Osteoblast (primary cell): ENCODE measurements at regions not wholly inside any gene's neighbourhood (a gene's known extent, or its start where the extent isn't known, plus 50 kb on each side); places are given as distances from the start of the nearest gene placed in this dataset.
A peak's percentile ranks its signal among the peaks of the same experiment; 100 is the strongest.

Experiments used
- DNase-seq: peaks from one replicate; pipeline ENCODE4 v3.0.0; 2011; ENCODE audit warnings: low spot score, mixed read lengths; ENCODE audit not compliant: insufficient read length; ENCODE audit errors: missing footprints
- H2AFZ ChIP-seq: 2 replicates; pipeline ENCODE4 v1.6.0; 2011; ENCODE audit warnings: mild to moderate bottlenecking, low read length
- H3K27ac ChIP-seq: 2 replicates; pipeline ENCODE4 v1.5.1; 2011; ENCODE audit warnings: mild to moderate bottlenecking, low read depth, low read length, moderate library complexity
- H3K27me3 ChIP-seq: 2 replicates; pipeline ENCODE4 v1.6.0; 2012; ENCODE audit warnings: mild to moderate bottlenecking, control low read depth, inconsistent platforms, low read length, moderate library complexity; ENCODE audit not compliant: insufficient read depth
- H3K36me3 ChIP-seq: 2 replicates; pipeline ENCODE4 v1.5.1; 2011; ENCODE audit warnings: mild to moderate bottlenecking, low read length, control low read depth, moderate library complexity; ENCODE audit not compliant: insufficient read depth
- H3K4me1 ChIP-seq: 2 replicates; pipeline ENCODE4 v1.5.1; 2011; ENCODE audit warnings: mild to moderate bottlenecking, low read length, control low read depth, moderate library complexity; ENCODE audit not compliant: insufficient read depth
- H3K4me2 ChIP-seq: 2 replicates; pipeline ENCODE4 v1.6.0; 2011; ENCODE audit warnings: mild to moderate bottlenecking, low read length; ENCODE audit not compliant: insufficient read depth
- H3K4me3 ChIP-seq: fragments of 200-600 bp; sonication (generic); 3 replicates; pipeline ENCODE4 v1.5.1; 2012; ENCODE audit warnings: mild to moderate bottlenecking, low read length, inconsistent platforms; ENCODE audit not compliant: insufficient read depth
- H3K79me2 ChIP-seq: 2 replicates; pipeline ENCODE4 v1.6.0; 2012; ENCODE audit warnings: mild to moderate bottlenecking, low read length, control low read depth, inconsistent platforms; ENCODE audit not compliant: insufficient read depth
- H3K9me3 ChIP-seq: 2 replicates; pipeline ENCODE4 v1.5.1; 2011; ENCODE audit warnings: low read depth, low read length, control low read depth
- H4K20me1 ChIP-seq: 2 replicates; pipeline ENCODE4 v1.6.0; 2012; ENCODE audit warnings: mild to moderate bottlenecking, low read length, control low read depth; ENCODE audit not compliant: insufficient read depth
- TF ChIP-seq, protein P1 (sequence below): IDR thresholded peaks from 2 replicates; pipeline ENCODE4 v1.5.1; 2011; ENCODE audit warnings: mild to moderate bottlenecking, low read depth, low read length, moderate library complexity; ENCODE audit errors: extremely low read depth

DNA sequence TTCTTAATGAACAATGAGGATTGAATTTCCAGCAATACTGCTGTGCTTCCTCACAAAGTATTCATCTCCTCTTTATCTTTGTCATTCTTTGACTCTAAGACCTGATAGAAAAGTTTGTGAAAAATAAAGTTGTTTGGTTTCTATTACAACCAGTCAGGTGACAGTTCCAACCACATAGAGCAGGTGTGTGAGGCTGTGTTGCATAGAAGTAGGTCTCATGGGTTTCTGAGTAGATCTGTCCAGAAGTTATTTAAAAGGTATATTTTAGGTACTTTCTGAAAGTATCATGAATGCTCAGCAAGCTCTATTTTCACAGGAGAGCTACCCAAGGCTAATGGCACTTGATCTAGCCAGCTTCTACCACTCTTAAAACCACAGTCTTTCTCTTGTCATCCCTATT, 637.0 kb downstream of the DNAH5 start:
- no peaks in the 10 kb centered on the region for H3K36me3 ChIP-seq
- H3K4me3 ChIP-seq: no peak overlapping the region
- DNase-seq: no peak
- no peaks in the 10 kb centered on the region for H3K79me2 ChIP-seq
- no peak overlapping the region for H3K27ac ChIP-seq
- TF ChIP-seq, protein P1, sequence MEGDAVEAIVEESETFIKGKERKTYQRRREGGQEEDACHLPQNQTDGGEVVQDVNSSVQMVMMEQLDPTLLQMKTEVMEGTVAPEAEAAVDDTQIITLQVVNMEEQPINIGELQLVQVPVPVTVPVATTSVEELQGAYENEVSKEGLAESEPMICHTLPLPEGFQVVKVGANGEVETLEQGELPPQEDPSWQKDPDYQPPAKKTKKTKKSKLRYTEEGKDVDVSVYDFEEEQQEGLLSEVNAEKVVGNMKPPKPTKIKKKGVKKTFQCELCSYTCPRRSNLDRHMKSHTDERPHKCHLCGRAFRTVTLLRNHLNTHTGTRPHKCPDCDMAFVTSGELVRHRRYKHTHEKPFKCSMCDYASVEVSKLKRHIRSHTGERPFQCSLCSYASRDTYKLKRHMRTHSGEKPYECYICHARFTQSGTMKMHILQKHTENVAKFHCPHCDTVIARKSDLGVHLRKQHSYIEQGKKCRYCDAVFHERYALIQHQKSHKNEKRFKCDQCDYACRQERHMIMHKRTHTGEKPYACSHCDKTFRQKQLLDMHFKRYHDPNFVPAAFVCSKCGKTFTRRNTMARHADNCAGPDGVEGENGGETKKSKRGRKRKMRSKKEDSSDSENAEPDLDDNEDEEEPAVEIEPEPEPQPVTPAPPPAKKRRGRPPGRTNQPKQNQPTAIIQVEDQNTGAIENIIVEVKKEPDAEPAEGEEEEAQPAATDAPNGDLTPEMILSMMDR: no peak
- no peak overlapping the region for H3K4me2 ChIP-seq
- no peaks in the 10 kb centered on the region for H3K27me3 ChIP-seq
- no peaks in the 10 kb centered on the region for H3K9me3 ChIP-seq
- no peaks in the 10 kb centered on the region for H4K20me1 ChIP-seq
- no peak overlapping the region for H2AFZ ChIP-seq
- no peaks in the 10 kb centered on the region for H3K4me1 ChIP-seq

- Histone ChIP-seq H4K20me1 (no peaks in the 10 kb centered on the region), H3K4me2 (no peak overlapping the region), H3K36me3 (no peaks in the 10 kb centered on the region), H3K27me3 (no peaks in the 10 kb centered on the region), H3K27ac (no peak overlapping the region), H3K4me1 (no peaks in the 10 kb centered on the region), H2AFZ (no peak overlapping the region), H3K79me2 (no peaks in the 10 kb centered on the region), H3K4me3 (no peak overlapping the region), H3K9me3 (peaks cover 3% of the 10 kb centered on the region)
- DNase-seq: no peak
- TF ChIP-seq, protein P1: no peak
Measured at GRCh38 chr5:13303445-13303844, 641.0 kb downstream of the DNAH5 start.

GRCh38 chr5:13278811-13279210, 665.7 kb downstream of the DNAH5 start:
- Histone ChIP-seq H3K4me1 (no peaks in the 10 kb centered on the region), H4K20me1 (no peaks in the 10 kb centered on the region), H3K79me2 (no peaks in the 10 kb centered on the region), H3K9me3 (peaks cover 3% of the 10 kb centered on the region), H3K27ac (no peak overlapping the region), H3K27me3 (no peaks in the 10 kb centered on the region), H3K36me3 (no peaks in the 10 kb centered on the region), H3K4me3 (no peak overlapping the region), H3K4me2 (no peak overlapping the region), H2AFZ (no peak overlapping the region)
- DNase-seq: no peak
- TF ChIP-seq, protein P1: no peak

DNA sequence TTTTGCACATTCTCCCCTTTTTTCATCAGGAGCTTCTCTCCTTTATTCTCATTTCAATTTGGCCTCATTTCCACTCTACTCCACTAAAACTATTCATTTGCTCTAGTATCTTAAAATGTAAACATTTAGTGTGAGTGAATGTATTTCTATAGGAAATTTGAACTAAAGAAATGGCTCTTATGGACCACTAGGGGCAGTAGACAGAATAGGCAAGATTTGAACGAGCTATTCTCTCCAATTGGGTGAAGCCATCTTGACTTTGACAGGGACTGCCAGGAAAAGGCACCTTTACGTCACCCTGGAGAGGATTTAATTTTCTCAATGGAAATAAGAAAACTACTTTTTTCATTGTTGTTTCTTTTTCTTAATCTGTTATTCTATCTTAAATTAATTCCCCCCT, 666.3 kb downstream of the DNAH5 start:
- H3K79me2 ChIP-seq: no peaks in the 10 kb centered on the region
- H3K9me3 ChIP-seq: peaks cover 3% of the 10 kb centered on the region
- H3K27ac ChIP-seq: no peak overlapping the region
- H3K4me3 ChIP-seq: no peak overlapping the region
- TF ChIP-seq, protein P1: peak; percentile 13
- DNase-seq: no peak
- H3K4me2 ChIP-seq: no peak overlapping the region
- no peaks in the 10 kb centered on the region for H3K27me3 ChIP-seq
- no peak overlapping the region for H2AFZ ChIP-seq
- no peaks in the 10 kb centered on the region for H3K36me3 ChIP-seq
- no peaks in the 10 kb centered on the region for H3K4me1 ChIP-seq
- no peaks in the 10 kb centered on the region for H4K20me1 ChIP-seq
